ENCODE measurements at regions not wholly inside any gene's neighbourhood (a gene's known extent, or its start where the extent isn't known, plus 50 kb on each side); places are given as distances from the start of the nearest gene placed in this dataset.

- H3K4me3 ChIP-seq (ENCODE audit: low read depth in 1 of 2, low read length in 2 of 2), result no peak overlapping the region
- H3K4me1 ChIP-seq (ENCODE audit: insufficient read depth, low read length), result no peaks in the 10 kb centered on the region
- H3K27ac ChIP-seq (ENCODE audit: low read depth, low read length), result no peak overlapping the region
- H3K27me3 ChIP-seq (ENCODE audit: control insufficient read depth in 1 of 2, insufficient read depth in 2 of 2, low read length in 2 of 2), result no peaks in the 10 kb centered on the region
- H3K9me3 ChIP-seq (ENCODE audit: low read length), result no peaks in the 10 kb centered on the region
- no peaks in the 10 kb centered on the region for H3K36me3 ChIP-seq (ENCODE audit: insufficient read depth, low read length)
- no peak overlapping the region for H3K9ac ChIP-seq (ENCODE audit: low read length)
Observed at GRCh38 chr2:128630974-128631697, 312.5 kb upstream of the HS6ST1 start.

- Histone ChIP-seq H3K9me3 (ENCODE audit: low read length) (no peaks in the 10 kb centered on the region), H3K4me1 (ENCODE audit: insufficient read depth, low read length) (no peaks in the 10 kb centered on the region), H3K36me3 (ENCODE audit: insufficient read depth, low read length) (no peaks in the 10 kb centered on the region), H3K27me3 (ENCODE audit: control insufficient read depth in 1 of 2, insufficient read depth in 2 of 2, low read length in 2 of 2) (no peaks in the 10 kb centered on the region), H3K9ac (ENCODE audit: low read length) (no peak overlapping the region), H3K27ac (ENCODE audit: low read depth, low read length) (no peak overlapping the region), H3K4me3 (ENCODE audit: low read depth in 1 of 2, low read length in 2 of 2) (no peak overlapping the region)
Observed at GRCh38 chr2:128631698-128632500, 313.2 kb upstream of the HS6ST1 start.

- no peak overlapping the region for H3K9ac ChIP-seq (ENCODE audit: low read length)
- H3K36me3 ChIP-seq (ENCODE audit: insufficient read depth, low read length), result no peaks in the 10 kb centered on the region
- no peaks in the 10 kb centered on the region for H3K4me1 ChIP-seq (ENCODE audit: insufficient read depth, low read length)
- H3K27me3 ChIP-seq (ENCODE audit: control insufficient read depth in 1 of 2, insufficient read depth in 2 of 2, low read length in 2 of 2), result no peaks in the 10 kb centered on the region
- no peak overlapping the region for H3K27ac ChIP-seq (ENCODE audit: low read depth, low read length)
- no peaks in the 10 kb centered on the region for H3K9me3 ChIP-seq (ENCODE audit: low read length)
- H3K4me3 ChIP-seq (ENCODE audit: low read depth in 1 of 2, low read length in 2 of 2), result no peak overlapping the region
Observed at GRCh38 chr2:128632501-128632800, 313.8 kb upstream of the HS6ST1 start.

- no peak overlapping the region for H3K9ac ChIP-seq (ENCODE audit: low read length)
- H3K27ac ChIP-seq (ENCODE audit: low read depth, low read length), result no peak overlapping the region
- H3K9me3 ChIP-seq (ENCODE audit: low read length), result no peaks in the 10 kb centered on the region
Observed at GRCh38 chr2:128633501-128633900, 314.8 kb upstream of the HS6ST1 start.

GRCh38 chr2:128635361-128635900 is 316.8 kb upstream of the HS6ST1 start:
- H3K4me3 ChIP-seq (ENCODE audit: low read depth in 1 of 2, low read length in 2 of 2), result no peak overlapping the region
- no peak overlapping the region for H3K27ac ChIP-seq (ENCODE audit: low read depth, low read length)
- H3K27me3 ChIP-seq (ENCODE audit: control insufficient read depth in 1 of 2, insufficient read depth in 2 of 2, low read length in 2 of 2), result no peaks in the 10 kb centered on the region
- H3K36me3 ChIP-seq (ENCODE audit: insufficient read depth, low read length), result no peaks in the 10 kb centered on the region
- no peak overlapping the region for H3K9ac ChIP-seq (ENCODE audit: low read length)
- no peaks in the 10 kb centered on the region for H3K9me3 ChIP-seq (ENCODE audit: low read length)
- no peaks in the 10 kb centered on the region for H3K4me1 ChIP-seq (ENCODE audit: insufficient read depth, low read length)

More at GRCh38 chr2:128633501-128633900, 314.8 kb upstream of the HS6ST1 start:
- H3K4me1 ChIP-seq (ENCODE audit: insufficient read depth, low read length), result no peaks in the 10 kb centered on the region
- H3K36me3 ChIP-seq (ENCODE audit: insufficient read depth, low read length), result no peaks in the 10 kb centered on the region
- H3K27me3 ChIP-seq (ENCODE audit: control insufficient read depth in 1 of 2, insufficient read depth in 2 of 2, low read length in 2 of 2), result no peaks in the 10 kb centered on the region
- H3K4me3 ChIP-seq (ENCODE audit: low read depth in 1 of 2, low read length in 2 of 2), result no peak overlapping the region

GRCh38 chr2:128636802-128637147 is 318.1 kb upstream of the HS6ST1 start:
- no peaks in the 10 kb centered on the region for H3K9me3 ChIP-seq (ENCODE audit: low read length)
- no peaks in the 10 kb centered on the region for H3K4me1 ChIP-seq (ENCODE audit: insufficient read depth, low read length)
- no peak overlapping the region for H3K27ac ChIP-seq (ENCODE audit: low read depth, low read length)
- H3K36me3 ChIP-seq (ENCODE audit: insufficient read depth, low read length), result no peaks in the 10 kb centered on the region
- H3K9ac ChIP-seq (ENCODE audit: low read length), result no peak overlapping the region
- H3K4me3 ChIP-seq (ENCODE audit: low read depth in 1 of 2, low read length in 2 of 2), result no peak overlapping the region
- H3K27me3 ChIP-seq (ENCODE audit: control insufficient read depth in 1 of 2, insufficient read depth in 2 of 2, low read length in 2 of 2), result no peaks in the 10 kb centered on the region

GRCh38 chr2:128637481-128638155 is 318.9 kb upstream of the HS6ST1 start:
- Histone ChIP-seq H3K27ac (ENCODE audit: low read depth, low read length) (no peak overlapping the region), H3K4me3 (ENCODE audit: low read depth in 1 of 2, low read length in 2 of 2) (no peak overlapping the region), H3K27me3 (ENCODE audit: control insufficient read depth in 1 of 2, insufficient read depth in 2 of 2, low read length in 2 of 2) (no peaks in the 10 kb centered on the region), H3K4me1 (ENCODE audit: insufficient read depth, low read length) (no peaks in the 10 kb centered on the region), H3K36me3 (ENCODE audit: insufficient read depth, low read length) (no peaks in the 10 kb centered on the region), H3K9me3 (ENCODE audit: low read length) (no peaks in the 10 kb centered on the region), H3K9ac (ENCODE audit: low read length) (no peak overlapping the region)

GRCh38 chr2:128638341-128639119 is 319.9 kb upstream of the HS6ST1 start:
- Histone ChIP-seq H3K36me3 (ENCODE audit: insufficient read depth, low read length) (no peaks in the 10 kb centered on the region), H3K9ac (ENCODE audit: low read length) (no peak overlapping the region), H3K9me3 (ENCODE audit: low read length) (no peaks in the 10 kb centered on the region), H3K4me3 (ENCODE audit: low read depth in 1 of 2, low read length in 2 of 2) (no peak overlapping the region), H3K27me3 (ENCODE audit: control insufficient read depth in 1 of 2, insufficient read depth in 2 of 2, low read length in 2 of 2) (no peaks in the 10 kb centered on the region), H3K27ac (ENCODE audit: low read depth, low read length) (no peak overlapping the region), H3K4me1 (ENCODE audit: insufficient read depth, low read length) (no peaks in the 10 kb centered on the region)

GRCh38 chr2:128639120-128639477 is 320.4 kb upstream of the HS6ST1 start:
- Histone ChIP-seq H3K36me3 (ENCODE audit: insufficient read depth, low read length) (no peaks in the 10 kb centered on the region), H3K27ac (ENCODE audit: low read depth, low read length) (no peak overlapping the region), H3K27me3 (ENCODE audit: control insufficient read depth in 1 of 2, insufficient read depth in 2 of 2, low read length in 2 of 2) (no peaks in the 10 kb centered on the region)

GRCh38 chr2:128639693-128640092 is 321.0 kb upstream of the HS6ST1 start:
- Histone ChIP-seq H3K27ac (ENCODE audit: low read depth, low read length) (no peak overlapping the region), H3K9me3 (ENCODE audit: low read length) (no peaks in the 10 kb centered on the region), H3K27me3 (ENCODE audit: control insufficient read depth in 1 of 2, insufficient read depth in 2 of 2, low read length in 2 of 2) (no peaks in the 10 kb centered on the region), H3K4me1 (ENCODE audit: insufficient read depth, low read length) (no peaks in the 10 kb centered on the region), H3K9ac (ENCODE audit: low read length) (no peak overlapping the region), H3K4me3 (ENCODE audit: low read depth in 1 of 2, low read length in 2 of 2) (no peak overlapping the region), H3K36me3 (ENCODE audit: insufficient read depth, low read length) (no peaks in the 10 kb centered on the region)

More at GRCh38 chr2:128639120-128639477, 320.4 kb upstream of the HS6ST1 start:
- Histone ChIP-seq H3K4me1 (ENCODE audit: insufficient read depth, low read length) (no peaks in the 10 kb centered on the region), H3K4me3 (ENCODE audit: low read depth in 1 of 2, low read length in 2 of 2) (no peak overlapping the region), H3K9ac (ENCODE audit: low read length) (no peak overlapping the region), H3K9me3 (ENCODE audit: low read length) (no peaks in the 10 kb centered on the region)

Measured in muscle layer of colon (tissue), 2 donors.